ENCODE measurements at regions not wholly inside any gene's neighbourhood (a gene's known extent, or its start where the extent isn't known, plus 50 kb on each side); places are given as distances from the start of the nearest gene placed in this dataset.

GRCh38 chr5:60354311-60354710, 345.7 kb downstream of the DEPDC1B start:
- H3K4me1 ChIP-seq (ENCODE audit: insufficient read depth, low read length): no peaks in the 10 kb centered on the region
- H3K27me3 ChIP-seq (ENCODE audit: insufficient read depth, low read length): no peaks in the 10 kb centered on the region
- no peak overlapping the region for H3K23ac ChIP-seq (ENCODE audit: insufficient read length, low read depth, low read length)
- H4K8ac ChIP-seq (replicated peaks; ENCODE audit: insufficient read length, low read depth, low read length): no peak overlapping the region
- TF ChIP-seq CTCF (conservative IDR thresholded peaks at IDR 0.05): no peak
- no peak overlapping the region for H2BK5ac ChIP-seq (ENCODE audit: insufficient read length, low read length)
- no peaks in the 10 kb centered on the region for H3K79me1 ChIP-seq (ENCODE audit: insufficient read depth, low read depth, low read length, poor library complexity, severe bottlenecking)
- H2AK5ac ChIP-seq (ENCODE audit: insufficient read length, low read length): no peak overlapping the region
- peaks cover 1% of the 10 kb centered on the region; the same call in 1 of the 2 replicates for H3K79me2 ChIP-seq (ENCODE audit: insufficient read depth, low read length)
- no peaks in the 10 kb centered on the region for H3K27me3 Mint-ChIP-seq (ENCODE audit: low read depth)
- H4K91ac ChIP-seq (ENCODE audit: insufficient read length, low read depth, low read length): no peak overlapping the region
- H3K4me2 ChIP-seq (ENCODE audit: insufficient read depth, insufficient read length, low read length): no peak overlapping the region
- no peak overlapping the region for H2BK120ac ChIP-seq (ENCODE audit: low read depth, low read length, poor library complexity, severe bottlenecking)
- H3K9ac ChIP-seq (ENCODE audit: extremely low read depth, insufficient read length, low read length): no peak overlapping the region
- DNase-seq: no peak
- H3K14ac ChIP-seq (ENCODE audit: insufficient read depth, low read length): no peak overlapping the region
- H3K4ac ChIP-seq (ENCODE audit: low read depth, low read length): no peak overlapping the region
- no peaks in the 10 kb centered on the region for H3K36me3 Mint-ChIP-seq (ENCODE audit: insufficient read depth in 1 of 3, low read depth in 3 of 3)
- H3K9me3 ChIP-seq (ENCODE audit: control insufficient read depth, low read depth, low read length): no peaks in the 10 kb centered on the region
- no peaks in the 10 kb centered on the region for H4K20me1 ChIP-seq (ENCODE audit: control insufficient read depth, insufficient read depth, insufficient read length)
- no peak overlapping the region for H3K18ac ChIP-seq (ENCODE audit: insufficient read length, low read depth, low read length)
- no peak overlapping the region for H3K27ac ChIP-seq (ENCODE audit: insufficient read length, low read depth, low read length)
- no peaks in the 10 kb centered on the region for H3K9me3 Mint-ChIP-seq
- H2BK12ac ChIP-seq (ENCODE audit: insufficient read length, low read depth, low read length): no peak overlapping the region
- H3K23me2 ChIP-seq (ENCODE audit: insufficient read length, low read depth, low read length, poor library complexity, severe bottlenecking): no peaks in the 10 kb centered on the region
- H3K4me1 Mint-ChIP-seq: peaks cover 0 to 3% of the 10 kb centered on the region in 2 experiments; a peak in 2 of 4 replicates
- no peak overlapping the region for H3T11ph ChIP-seq (ENCODE audit: low read length)
- H3K56ac ChIP-seq (ENCODE audit: insufficient read length, low read depth, low read length): no peak overlapping the region
- H2BK20ac ChIP-seq (ENCODE audit: low read depth, low read length, poor library complexity, severe bottlenecking): no peak overlapping the region
- no peak overlapping the region for H3K4me3 Mint-ChIP-seq
- no CpG with 5 or more reads among the region's 1 CpG for WGBS (ENCODE audit: extremely low coverage, insufficient read length, low lambda C conversion rate)
- H2BK15ac ChIP-seq (ENCODE audit: low read depth, low read length): no peak overlapping the region
- H4K5ac ChIP-seq (ENCODE audit: insufficient read length, low read depth, low read length): no peak overlapping the region
- H2AFZ ChIP-seq (ENCODE audit: low read length): no peak overlapping the region
- H3K27ac Mint-ChIP-seq: no peak overlapping the region

Measured in H9 (cell line).